Activated effector memory CD4-positive, alpha-beta T cell treated with Interleukin-2 at 50 U/mL for 16 hours (primary cell): ENCODE measurements at regions not wholly inside any gene's neighbourhood (a gene's known extent, or its start where the extent isn't known, plus 50 kb on each side); places are given as distances from the start of the nearest gene placed in this dataset.
"Not testable (repeated sequence)": the region's sequence is repeated elsewhere in the genome, so short reads cannot be mapped to it uniquely, and the experiment has no call there.

Source experiments
- DNase-seq: peaks from one replicate; pipeline ENCODE4 v3.0.0-alpha.2; 2020

DNA sequence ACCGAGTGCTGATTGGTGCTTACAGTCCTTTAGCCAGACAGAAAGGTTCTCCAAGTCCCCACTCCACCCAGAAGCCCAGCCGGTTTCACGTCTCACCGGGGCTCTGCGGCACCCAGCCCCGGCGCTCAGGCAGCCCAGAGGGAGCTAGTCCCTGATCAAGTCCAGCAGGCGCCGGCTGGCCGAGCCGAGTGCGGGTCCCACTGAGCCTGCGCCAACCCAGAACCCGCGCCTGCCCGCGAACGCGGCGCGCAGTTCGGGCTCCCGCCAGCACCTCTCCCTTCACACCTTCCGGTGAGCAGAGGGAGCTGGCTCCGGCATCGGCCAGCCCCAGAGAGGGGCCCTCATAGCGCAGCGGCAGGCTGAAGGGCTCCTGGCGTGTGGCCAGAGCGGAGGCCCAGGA lies 481.6 kb upstream of the CHD1 start:
- not testable (repeated sequence) for DNase-seq

DNA sequence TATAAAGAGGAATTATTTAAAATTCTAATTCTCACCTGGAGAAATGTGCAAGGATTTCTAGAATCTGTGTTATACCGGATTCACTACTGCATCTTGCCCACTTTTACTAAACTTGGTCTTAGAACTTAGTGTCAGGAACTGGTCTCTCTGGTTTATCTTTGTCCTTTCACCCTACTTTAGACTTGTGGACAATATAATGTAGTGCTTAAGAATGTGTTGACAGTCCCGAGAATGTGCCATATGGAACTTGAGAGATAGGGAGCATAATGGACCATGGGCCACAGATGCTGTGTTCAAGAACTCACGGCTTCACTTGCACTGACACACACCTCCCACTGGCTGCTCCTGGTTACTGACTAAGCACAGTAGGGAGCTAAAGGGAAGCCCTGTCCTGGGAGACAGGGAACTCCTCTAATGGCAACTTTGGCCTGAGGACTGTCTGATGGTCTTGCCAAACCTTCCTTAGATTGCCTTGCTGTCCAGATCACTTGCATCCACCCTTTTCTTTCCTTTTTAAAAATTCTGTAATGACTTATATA lies 476.0 kb upstream of the CHD1 start:
- not testable (repeated sequence) for DNase-seq

GRCh38 chr5:99400571-99400970 lies 471.8 kb upstream of the CHD1 start:
- DNase-seq, result not testable (repeated sequence)

- DNase-seq, result no peak
Observed at GRCh38 chr5:99398976-99399375, 470.2 kb upstream of the CHD1 start.

DNA sequence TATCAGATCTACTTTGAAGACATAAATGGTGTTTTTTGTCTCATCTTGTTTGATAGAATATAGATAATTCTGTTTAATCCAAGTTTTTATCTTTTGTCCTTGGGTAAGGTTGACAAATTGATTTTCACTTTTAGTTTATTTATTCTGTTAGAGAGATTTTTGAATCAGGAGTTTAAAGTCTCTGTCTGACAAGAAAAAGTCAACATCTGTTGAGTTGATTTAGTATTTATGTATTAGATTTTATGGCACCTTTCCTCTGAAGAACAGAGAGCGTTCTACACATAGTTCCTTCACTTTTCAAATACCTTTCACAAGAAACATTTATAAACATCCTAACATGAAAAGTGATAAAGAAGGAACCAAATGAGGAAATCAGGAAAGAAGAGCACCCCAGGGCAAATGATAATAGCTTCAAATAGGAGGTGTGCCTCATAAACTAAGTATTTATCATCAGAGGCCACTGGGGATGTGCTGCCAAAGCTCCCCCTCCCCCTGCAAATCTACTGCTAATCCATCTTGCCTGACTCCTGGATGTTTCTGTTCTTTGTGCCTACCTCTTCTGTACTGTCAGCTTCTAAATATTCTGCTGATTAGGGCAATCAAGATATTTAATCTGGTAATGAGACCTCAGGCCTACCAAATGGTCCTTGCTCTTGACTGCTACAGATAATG lies 457.7 kb upstream of the CHD1 start:
- DNase-seq, result no peak

GRCh38 chr5:99379187-99379586 lies 450.4 kb upstream of the CHD1 start:
- DNase-seq, result no peak

DNA sequence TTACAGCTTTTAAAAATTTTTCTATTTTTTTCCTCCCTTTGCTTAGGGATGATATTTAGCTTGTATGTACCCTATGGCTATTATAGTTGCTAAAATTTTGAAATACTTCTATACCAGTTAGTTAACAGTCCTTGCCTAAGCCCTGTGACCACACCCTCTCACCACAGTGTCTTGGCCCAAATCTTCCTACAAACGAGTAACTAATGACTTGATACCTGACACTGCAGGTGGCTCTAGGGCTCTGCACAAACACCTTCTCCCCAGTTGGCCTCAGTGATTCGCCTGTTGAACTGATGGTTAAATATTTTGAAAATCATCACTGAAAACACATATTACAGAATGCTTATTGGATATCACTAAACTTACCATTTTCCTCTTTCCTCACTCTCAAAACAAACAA lies 449.6 kb upstream of the CHD1 start:
- DNase-seq, result no peak

- no peak for DNase-seq
Observed at GRCh38 chr5:99369797-99370593, 441.2 kb upstream of the CHD1 start.

DNA sequence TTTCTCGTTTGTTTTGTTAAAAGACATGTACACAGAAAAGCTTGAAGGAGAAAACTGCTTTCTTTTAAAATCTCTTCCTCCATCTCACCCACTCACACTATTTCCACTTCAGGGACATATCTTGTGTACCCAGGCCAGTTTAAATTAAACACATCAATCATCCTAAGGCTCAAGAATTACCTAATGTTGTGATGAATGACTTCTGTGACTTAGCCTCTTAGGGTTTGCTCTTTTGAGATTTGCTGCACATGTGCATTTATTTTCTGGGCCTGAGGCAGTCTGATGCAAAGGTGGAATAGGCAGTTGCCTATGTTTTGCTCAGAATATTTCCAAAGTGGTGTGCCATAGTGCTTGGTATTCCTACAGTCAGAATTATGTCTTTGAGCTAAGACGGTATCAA lies 439.9 kb upstream of the CHD1 start:
- DNase-seq, result no peak

GRCh38 chr5:99355881-99356280 lies 427.1 kb upstream of the CHD1 start:
- DNase-seq, result no peak

GRCh38 chr5:99349787-99350186 lies 421.0 kb upstream of the CHD1 start:
- DNase-seq, result no peak

- no peak for DNase-seq
Observed at GRCh38 chr5:99348597-99348996, 419.8 kb upstream of the CHD1 start.

- not testable (repeated sequence) for DNase-seq
Observed at GRCh38 chr5:99339758-99340157, 411.0 kb upstream of the CHD1 start.

DNA sequence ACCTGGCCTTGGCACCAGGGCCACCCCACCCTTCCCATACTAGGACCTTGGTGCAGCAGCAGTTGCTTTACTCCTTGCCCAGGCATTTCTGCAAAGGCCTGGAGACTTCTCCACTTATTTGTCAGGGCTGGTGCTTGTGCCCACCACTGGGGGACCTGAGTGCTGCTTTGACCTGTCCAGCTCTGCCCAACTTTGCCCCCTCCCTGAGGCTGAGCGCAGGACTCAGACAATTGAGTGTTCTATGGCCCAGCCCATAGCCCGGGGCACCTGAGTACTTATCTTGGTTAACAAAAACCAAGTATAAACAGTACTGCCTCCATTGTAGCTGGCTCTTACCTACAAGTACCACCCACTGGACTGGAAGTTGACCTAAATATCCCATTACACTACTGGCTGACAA lies 406.1 kb upstream of the CHD1 start:
- no peak for DNase-seq

GRCh38 chr5:99331061-99331460 lies 402.3 kb upstream of the CHD1 start:
- DNase-seq, result no peak

DNA sequence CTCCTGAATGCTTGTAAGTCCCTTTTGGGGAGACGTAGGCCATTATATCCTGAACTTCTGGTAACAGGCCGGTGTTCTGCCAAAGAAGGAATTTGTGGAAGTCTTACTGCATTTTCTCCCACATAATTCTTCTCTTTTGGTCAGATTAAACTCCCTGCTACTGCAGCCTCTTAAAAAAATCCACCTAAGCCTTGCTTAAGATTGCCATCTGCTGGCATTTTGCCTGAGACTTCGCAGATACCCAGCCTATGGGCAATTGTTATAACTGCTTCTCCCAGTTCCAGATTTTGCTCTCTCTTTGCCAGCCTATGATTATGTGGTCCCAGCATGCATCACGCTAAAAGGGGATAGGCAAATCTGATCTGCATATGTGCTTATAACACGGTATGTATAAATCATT lies 391.6 kb upstream of the CHD1 start:
- no peak for DNase-seq

DNA sequence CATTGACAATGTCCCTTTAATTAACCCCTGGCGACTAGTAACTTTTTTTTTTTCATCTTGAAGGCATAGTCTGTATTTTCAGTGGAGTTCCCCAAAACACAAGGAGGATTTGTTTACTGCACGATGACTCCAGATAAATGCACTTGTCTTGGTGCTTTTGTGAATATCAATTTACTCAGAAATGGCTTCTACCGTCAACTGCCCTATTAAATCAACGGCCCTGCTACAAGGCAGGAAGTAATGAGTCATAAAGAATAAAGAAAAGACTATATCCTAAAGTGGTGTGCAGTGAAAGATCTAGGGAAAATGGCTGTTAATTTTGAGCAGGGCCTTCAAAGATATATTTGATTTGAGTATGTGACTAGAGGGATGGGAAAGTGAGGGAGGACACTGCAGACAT lies 388.3 kb upstream of the CHD1 start:
- no peak for DNase-seq

DNA sequence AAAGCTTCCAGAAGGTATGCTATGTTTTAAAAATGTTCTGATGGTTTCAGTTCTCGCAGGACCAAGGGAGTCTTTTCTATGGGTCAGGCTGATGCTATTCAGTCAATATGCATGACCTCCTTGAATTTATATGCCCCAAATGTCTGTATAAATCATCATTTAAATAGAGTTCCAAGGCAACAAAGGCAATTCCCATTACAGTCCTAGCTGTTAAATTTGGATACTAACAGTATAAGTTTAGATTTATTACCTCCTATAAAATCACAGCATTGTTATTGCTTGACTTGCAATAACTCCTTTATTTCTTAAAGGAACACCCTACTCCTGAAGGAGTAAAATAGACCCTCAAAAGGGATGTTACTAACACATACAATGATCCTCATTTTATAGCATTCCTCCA lies 387.7 kb upstream of the CHD1 start:
- DNase-seq, result no peak

- DNase-seq, result no peak
Observed at GRCh38 chr5:99315413-99316183, 386.8 kb upstream of the CHD1 start.

DNA sequence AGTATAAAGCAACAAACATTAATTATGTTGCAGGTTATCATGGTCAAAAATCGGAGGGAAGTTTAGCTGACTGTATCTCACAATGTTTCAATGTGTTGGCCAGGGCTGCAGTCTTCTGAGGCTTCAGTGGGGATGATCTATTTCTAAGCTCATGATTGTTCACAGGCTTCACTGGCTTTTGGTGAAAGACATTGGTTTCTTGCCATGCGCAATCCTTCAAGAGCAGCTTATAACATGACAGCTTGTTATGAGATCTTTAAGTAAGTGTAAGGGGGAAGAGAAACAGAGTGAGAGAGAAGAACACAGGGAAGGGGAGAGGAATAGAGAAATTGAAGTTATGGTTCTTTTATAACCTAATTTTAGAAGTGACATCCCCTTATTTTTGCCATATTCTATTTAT lies 385.9 kb upstream of the CHD1 start:
- no peak for DNase-seq

GRCh38 chr5:99308131-99308530 lies 379.3 kb upstream of the CHD1 start:
- DNase-seq, result no peak

- no peak for DNase-seq
Observed at GRCh38 chr5:99305045-99305580, 376.3 kb upstream of the CHD1 start.

DNA sequence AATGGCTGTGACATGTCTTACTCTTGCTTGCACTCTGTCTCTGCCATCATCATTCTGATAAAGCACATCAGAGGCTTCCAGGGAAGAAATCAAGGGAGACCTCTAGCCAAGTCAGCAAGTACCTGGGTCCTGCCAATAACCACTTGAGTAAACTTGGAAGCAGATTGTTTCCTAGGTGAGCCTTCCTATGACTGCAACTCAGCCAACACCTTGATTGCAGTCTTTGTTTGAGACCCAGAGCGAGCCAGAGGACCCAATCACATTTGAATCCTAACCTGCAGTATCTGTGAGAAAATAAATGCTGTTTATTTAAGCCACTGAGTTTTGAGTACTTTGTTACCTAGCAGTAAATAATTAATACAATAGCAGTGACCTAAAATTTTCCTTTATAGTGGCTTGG lies 356.8 kb upstream of the CHD1 start:
- DNase-seq, result no peak
